ENCODE measurements at regions not wholly inside any gene's neighbourhood (a gene's known extent, or its start where the extent isn't known, plus 50 kb on each side); places are given as distances from the start of the nearest gene placed in this dataset.

DNA sequence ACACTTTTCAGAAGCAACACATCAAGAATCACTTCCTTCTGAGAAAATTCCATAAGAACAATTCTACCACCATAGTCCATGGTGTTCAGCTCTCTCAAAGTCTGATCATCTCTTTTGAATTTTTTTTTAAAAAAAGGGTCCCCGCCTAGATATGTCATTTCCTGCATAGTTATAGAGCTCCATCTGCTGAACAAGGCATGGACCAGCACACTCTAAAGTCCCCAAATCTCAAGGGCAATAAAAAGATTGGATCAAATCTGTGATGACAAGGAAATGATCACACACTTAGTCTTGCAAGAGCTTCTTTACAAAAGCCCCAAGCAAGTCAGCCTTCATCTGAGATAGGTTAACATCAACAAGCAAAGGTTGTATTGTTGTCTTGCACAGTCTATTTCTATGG lies 100.7 kb upstream of the STMND1 start:
- ChIA-PET POLR2A (ENCODE audit: low non-redundant PET) (no interaction called here), CTCF (interaction anchor here (1.0 to 1.2 kb wide), 3 partner anchors 85 to 581 kb away, joined by 3 to 6 read pairs (median 5); no protein-coding TSS in a partner anchor)
- Histone ChIP-seq H3K4me3 (ENCODE audit: low read depth, low read length, poor library complexity, severe bottlenecking) (no peak overlapping the region), H3K36me3 (ENCODE audit: insufficient read depth, low read length, poor library complexity, severe bottlenecking) (no peaks in the 10 kb centered on the region), H3K27ac (ENCODE audit: low read depth, low read length, poor library complexity, severe bottlenecking) (no peak overlapping the region), H3K27me3 (replicated peaks; ENCODE audit: insufficient read depth, low read depth, low read length, poor library complexity) (no peaks in the 10 kb centered on the region), H3K9me3 (ENCODE audit: low read depth, low read length, poor library complexity, severe bottlenecking) (no peaks in the 10 kb centered on the region), H3K4me1 (ENCODE audit: insufficient read depth, low read length, poor library complexity, severe bottlenecking) (peaks cover 22% of the 10 kb centered on the region)
- peak; percentile 74 for DNase-seq (ENCODE audit: low spot score)
- no TSS peak for BruUV-seq (replicated peaks)
- TF ChIP-seq CTCF (conservative IDR thresholded peaks at IDR 0.05; ENCODE audit: low read depth, low read length) (peak; percentile 68), EZH2 (IDR thresholded peaks at IDR 0.05; ENCODE audit: borderline replicate concordance, low read depth, low read length, poor library complexity, severe bottlenecking) (no peak)
- intact Hi-C loops (cut with micrococcal nuclease; ENCODE audit: unreplicated experiment): loop anchor here (10.0 kb wide), 1 partner anchor 666 kb away; no protein-coding TSS in a partner anchor

DNA sequence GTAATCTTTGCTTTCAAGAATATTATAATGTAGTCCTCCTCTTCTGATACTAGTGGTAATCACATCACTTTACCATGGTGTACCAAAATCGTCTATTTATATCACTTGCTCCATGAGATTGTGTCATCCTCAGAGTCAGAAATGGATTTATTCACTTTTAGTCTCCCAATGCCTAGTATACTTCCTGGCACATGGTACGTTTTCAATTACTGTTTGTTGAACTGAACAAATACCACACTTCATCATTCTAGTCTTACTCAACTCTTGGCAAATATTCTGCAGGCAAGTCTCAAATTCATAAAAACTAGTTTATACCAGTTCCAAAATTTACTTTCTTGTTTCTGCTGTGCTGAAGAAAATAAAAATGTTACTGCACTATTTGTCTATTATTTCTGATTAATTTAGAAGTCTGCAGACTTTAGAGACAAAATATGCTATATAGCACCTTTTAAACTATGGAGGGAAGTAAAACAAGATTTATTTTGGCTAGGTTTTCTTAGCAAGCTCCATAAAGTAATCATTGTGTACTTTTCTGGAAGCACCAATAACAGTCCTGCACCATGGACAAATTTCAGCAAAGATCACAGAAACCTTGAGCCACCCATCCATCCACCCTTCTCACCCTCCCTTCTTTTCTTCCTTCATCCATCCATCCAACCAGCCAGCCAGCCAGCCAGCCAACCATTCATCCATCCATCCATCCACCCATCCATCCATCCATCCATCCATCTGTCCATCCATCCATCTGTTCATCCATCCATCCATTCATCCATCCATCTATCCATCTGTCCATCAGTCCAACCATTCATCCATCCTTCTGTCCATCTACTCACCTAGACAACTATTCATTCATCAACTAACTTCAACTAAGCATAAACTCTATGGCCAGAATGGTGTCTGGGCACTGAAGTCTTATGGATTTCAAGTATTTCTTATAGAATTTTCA lies 102.1 kb upstream of the STMND1 start:
- no TSS peak for BruUV-seq (replicated peaks)
- no peak for TF ChIP-seq CTCF (conservative IDR thresholded peaks at IDR 0.05; ENCODE audit: low read depth, low read length)
- TF ChIP-seq EZH2 (IDR thresholded peaks at IDR 0.05; ENCODE audit: borderline replicate concordance, low read depth, low read length, poor library complexity, severe bottlenecking): no peak
- H3K4me1 ChIP-seq (ENCODE audit: insufficient read depth, low read length, poor library complexity, severe bottlenecking): peaks cover 22% of the 10 kb centered on the region
- no peaks in the 10 kb centered on the region for H3K27me3 ChIP-seq (replicated peaks; ENCODE audit: insufficient read depth, low read depth, low read length, poor library complexity)
- no peak overlapping the region for H3K4me3 ChIP-seq (ENCODE audit: low read depth, low read length, poor library complexity, severe bottlenecking)
- POLR2A ChIA-PET (ENCODE audit: low non-redundant PET): no interaction called here
- H3K27ac ChIP-seq (ENCODE audit: low read depth, low read length, poor library complexity, severe bottlenecking): no peak overlapping the region
- intact Hi-C loops (cut with micrococcal nuclease; ENCODE audit: unreplicated experiment): loop anchor here (10.0 kb wide), 1 partner anchor 665 kb away; no protein-coding TSS in a partner anchor
- no peak for DNase-seq (ENCODE audit: low spot score)
- no peaks in the 10 kb centered on the region for H3K36me3 ChIP-seq (ENCODE audit: insufficient read depth, low read length, poor library complexity, severe bottlenecking)
- CTCF ChIA-PET: no interaction called here
- no peaks in the 10 kb centered on the region for H3K9me3 ChIP-seq (ENCODE audit: low read depth, low read length, poor library complexity, severe bottlenecking)

- no peak overlapping the region for H3K4me3 ChIP-seq (ENCODE audit: low read depth, low read length, poor library complexity, severe bottlenecking)
- POLR2A ChIA-PET (ENCODE audit: low non-redundant PET): no interaction called here
- CTCF ChIA-PET: no interaction called here
Measured at GRCh38 chr6:16998461-16998860, 103.4 kb upstream of the STMND1 start.

More at GRCh38 chr6:16998461-16998860, 103.4 kb upstream of the STMND1 start:
- Histone ChIP-seq H3K9me3 (ENCODE audit: low read depth, low read length, poor library complexity, severe bottlenecking) (no peaks in the 10 kb centered on the region), H3K27me3 (replicated peaks; ENCODE audit: insufficient read depth, low read depth, low read length, poor library complexity) (no peaks in the 10 kb centered on the region), H3K36me3 (ENCODE audit: insufficient read depth, low read length, poor library complexity, severe bottlenecking) (no peaks in the 10 kb centered on the region), H3K4me1 (ENCODE audit: insufficient read depth, low read length, poor library complexity, severe bottlenecking) (peaks cover 12% of the 10 kb centered on the region), H3K27ac (ENCODE audit: low read depth, low read length, poor library complexity, severe bottlenecking) (no peak overlapping the region)
- TF ChIP-seq EZH2 (IDR thresholded peaks at IDR 0.05; ENCODE audit: borderline replicate concordance, low read depth, low read length, poor library complexity, severe bottlenecking) (no peak), CTCF (conservative IDR thresholded peaks at IDR 0.05; ENCODE audit: low read depth, low read length) (no peak)
- DNase-seq (ENCODE audit: low spot score): no peak
- no TSS peak for BruUV-seq (replicated peaks)
- intact Hi-C loops (cut with micrococcal nuclease; ENCODE audit: unreplicated experiment): no loop called here
